Activated T-cell treated with anti-CD3 and anti-CD28 coated beads for 1 hour (primary cell): ENCODE measurements at regions not wholly inside any gene's neighbourhood (a gene's known extent, or its start where the extent isn't known, plus 50 kb on each side); places are given as distances from the start of the nearest gene placed in this dataset.
"Not testable (repeated sequence)": the region's sequence is repeated elsewhere in the genome, so short reads cannot be mapped to it uniquely, and the experiment has no call there.

Source experiments
- DNase-seq: peaks from one replicate; pipeline ENCODE4 v3.0.0-alpha.2; 2020; ENCODE audit warnings: low read depth

DNA sequence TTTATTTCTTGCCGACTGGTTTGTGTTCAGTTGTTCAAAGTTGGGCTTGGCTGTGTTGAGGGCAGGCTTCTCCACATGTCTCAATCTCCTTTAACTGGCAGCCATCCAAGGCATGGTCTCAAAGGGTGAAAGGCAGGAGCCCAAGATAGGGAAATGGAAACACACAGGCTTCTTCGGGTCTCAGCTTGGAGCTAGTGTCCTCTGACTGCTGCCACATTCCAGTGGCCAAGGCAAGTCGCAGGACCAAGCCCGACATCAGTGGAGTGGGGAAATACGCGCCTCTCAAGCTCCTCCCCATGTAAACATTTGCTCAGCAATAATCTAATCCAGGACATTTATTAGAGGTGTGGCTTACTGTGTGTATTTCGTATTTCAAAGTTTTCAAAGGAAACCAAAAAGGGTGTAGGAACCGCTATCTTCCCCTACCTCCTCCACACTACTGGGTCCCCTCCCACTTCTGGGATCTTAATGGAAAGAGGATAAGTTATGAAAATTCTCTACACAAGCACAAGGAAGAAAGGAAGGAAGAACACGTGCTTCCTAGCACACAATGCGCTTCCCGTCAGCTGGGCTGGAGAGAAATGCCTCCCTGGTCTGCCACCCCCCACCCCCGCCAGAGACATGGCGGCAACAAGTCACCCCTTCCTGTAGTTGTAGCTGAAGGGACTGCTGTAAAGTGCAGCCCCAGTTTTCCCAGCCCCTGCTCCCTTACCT, 181.7 kb downstream of the FAM43A start:
- DNase-seq: no peak

- no peak for DNase-seq
These were observed 183.1 kb downstream of the FAM43A start for GRCh38 chr3:194868831-194869230.

DNA sequence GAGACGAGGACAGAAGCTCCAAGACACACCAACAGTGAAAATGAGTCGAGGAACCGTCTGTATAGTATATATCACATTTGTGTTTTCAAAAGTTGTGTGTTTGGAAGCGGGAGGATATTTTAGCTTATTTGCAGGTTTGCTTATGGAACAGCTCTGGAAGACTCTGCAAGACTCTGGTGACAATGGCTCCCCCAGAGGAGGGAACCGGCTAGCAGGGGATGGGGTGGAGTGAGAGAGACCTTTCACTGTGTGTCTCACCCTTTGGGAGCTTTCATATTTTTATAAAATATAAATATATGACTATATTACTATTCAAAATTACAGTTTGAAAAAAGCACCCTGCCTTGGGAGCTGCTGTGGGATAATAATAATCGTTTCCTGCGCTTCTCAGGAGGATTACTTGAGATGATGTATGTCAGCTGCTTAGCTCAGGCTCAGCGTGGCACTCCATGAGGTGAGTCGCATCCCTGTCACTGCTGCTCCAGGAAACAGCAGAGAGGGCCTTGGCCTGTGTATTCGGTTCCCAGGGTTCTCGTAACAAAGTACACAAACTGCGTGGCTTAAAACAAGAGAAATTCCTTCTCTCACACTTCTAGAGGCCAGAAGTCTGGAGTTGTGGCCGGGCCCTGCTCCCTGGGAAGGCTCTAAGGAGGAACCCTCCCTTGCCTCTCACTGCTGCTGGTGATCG, 183.9 kb downstream of the FAM43A start:
- DNase-seq: no peak

GRCh38 chr3:194870394-194871110, 184.9 kb downstream of the FAM43A start:
- no peak for DNase-seq

GRCh38 chr3:194871143-194871863, 185.6 kb downstream of the FAM43A start:
- DNase-seq: no peak

DNA sequence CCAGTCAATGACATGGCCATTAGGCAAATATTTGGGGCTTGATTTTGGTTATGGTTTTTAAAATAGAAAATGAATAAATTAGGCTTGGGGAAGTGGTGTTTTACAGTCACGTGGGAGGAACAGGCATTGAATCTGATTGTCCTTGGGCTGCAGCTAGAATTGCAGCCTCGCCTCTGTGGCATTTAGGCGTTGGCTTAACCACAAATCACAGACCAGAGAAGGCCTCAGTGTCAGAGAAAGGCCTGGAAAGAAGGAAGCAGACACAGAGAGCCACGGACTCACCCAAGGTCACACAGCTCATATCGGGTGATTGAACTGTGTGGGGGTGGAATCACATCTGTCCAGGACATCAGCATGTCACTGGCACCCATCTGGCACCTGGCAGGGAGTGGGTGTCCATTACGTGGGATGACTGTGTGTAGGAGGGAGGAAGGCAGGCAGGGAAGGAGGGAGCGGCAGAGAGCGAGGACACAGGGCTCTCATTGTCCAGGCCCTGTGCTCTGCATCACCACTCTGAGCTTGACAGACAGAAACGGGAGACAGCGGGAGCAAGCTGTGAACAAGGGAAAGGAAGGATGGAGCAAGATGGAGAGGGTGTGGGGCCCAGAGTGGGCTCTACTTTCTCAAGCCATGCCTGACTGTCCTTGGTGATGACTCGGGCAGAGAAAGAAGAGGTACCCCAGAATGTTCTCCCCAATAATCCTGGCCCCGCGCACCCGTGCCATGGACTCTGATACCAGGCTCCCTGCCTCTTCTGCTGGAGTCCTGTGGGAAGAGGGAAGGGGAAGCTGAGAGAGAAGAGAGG, 186.4 kb downstream of the FAM43A start:
- no peak for DNase-seq

DNA sequence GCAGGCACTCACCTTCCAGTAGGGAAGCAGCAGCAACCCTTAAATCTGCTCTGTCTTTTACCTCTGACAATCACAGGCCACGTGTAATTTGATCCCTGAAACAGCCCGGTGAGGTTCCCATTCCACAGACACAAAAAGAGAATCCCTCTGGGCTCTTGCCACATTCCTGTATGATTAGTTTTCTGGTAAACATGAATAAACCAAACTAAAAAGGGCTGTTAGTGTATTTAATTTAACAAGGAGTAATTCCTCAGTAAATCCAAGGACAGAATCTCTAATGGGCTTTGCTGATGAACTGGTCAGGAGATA, 186.9 kb downstream of the FAM43A start:
- no peak for DNase-seq

DNA sequence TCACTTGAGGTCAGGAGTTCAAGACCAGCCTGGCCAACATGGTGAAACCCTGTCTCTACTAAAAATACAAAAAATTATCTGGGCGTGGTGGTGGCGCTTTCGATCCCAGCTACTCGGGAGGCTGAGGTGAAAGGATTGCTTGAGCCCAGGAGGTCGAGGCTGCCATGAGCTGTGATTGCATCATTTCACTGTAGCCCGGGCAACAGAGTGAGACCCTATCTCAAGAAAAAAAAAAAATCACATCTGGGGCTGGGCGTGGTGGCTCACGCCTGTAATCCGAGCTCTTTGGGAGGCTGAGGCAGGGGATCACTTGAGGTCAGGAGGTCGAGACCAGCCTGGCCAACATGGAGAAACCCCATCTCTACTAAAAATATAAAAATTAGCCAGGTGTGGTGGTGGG, 187.8 kb downstream of the FAM43A start:
- DNase-seq: not testable (repeated sequence)

DNA sequence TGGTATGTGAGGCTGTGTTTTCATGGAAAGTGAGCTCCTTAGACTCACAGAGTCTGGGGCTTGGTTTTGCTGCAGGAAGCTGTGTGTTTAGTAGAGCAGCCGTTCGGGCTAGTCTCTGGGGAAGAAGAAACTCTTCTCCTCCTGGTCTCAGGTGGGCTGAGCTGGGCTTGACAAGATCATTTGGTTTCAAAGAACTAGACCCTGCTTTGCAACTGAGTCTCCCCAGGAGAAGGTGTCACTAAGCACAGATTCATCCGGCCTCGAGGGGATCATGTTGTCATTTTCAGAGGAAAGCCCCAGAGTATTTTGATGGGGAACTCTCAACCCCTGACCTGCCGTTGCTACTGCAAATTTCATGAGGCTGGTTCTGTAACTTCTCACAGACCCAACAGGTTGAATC, 188.5 kb downstream of the FAM43A start:
- DNase-seq: no peak

DNA sequence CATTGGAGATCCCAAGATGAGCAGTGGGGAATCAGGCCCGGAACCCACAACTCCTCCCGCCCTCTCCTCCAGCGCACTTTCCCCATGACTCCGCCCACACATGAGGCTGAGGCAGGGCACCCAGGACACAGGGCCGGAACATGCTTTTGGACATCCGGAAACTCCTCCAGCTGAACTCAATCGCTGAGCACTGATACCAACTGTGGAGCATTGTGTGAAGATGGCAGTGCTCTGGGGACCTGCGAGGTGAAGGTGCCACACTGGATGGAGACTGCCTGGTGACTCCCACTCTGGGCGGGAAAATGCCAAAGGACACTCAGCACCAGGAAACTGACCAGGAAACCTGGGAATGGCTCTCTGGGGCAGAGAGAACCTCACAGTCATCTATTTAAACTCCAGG, 189.1 kb downstream of the FAM43A start:
- DNase-seq: no peak

DNA sequence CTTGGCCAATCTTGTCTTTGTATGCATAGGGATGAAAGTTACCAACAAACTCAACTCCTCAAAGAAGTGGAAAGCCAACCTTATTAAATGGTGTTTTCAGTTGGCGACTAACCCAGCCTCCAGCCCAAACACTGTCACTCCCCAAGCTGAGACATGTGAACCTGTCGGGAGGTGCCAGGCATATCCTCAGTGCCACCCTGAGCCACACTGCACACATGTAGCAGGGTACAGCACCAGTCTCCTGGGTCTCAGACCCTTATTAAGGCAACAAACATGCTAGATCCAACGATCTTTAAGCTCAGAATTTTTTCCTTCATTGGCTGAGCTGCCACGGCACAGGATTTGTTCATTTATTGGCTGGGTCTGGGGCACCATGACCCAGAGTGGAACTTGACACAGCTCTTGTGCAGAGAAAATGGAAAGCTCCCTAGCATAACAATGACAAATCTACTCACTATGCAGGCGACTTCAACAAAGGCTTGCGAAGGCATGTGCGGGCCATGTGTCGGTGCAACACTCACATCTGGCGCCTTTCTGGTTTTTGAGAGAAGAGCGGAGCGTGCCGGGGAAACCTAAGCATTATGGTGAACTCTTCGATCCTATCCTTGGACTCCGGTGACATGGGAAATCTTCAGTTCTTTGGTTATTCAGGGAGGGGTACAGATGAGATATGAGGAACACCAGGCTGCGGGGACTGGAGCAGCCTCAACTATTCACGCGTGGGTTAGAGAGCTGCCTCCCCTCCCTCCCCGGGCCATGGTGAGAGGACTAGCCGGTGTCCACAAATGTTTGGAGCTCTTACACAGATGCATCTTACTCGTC, 190.1 kb downstream of the FAM43A start:
- DNase-seq: no peak

- DNase-seq: no peak
These were observed 190.9 kb downstream of the FAM43A start for GRCh38 chr3:194876403-194877095.

DNA sequence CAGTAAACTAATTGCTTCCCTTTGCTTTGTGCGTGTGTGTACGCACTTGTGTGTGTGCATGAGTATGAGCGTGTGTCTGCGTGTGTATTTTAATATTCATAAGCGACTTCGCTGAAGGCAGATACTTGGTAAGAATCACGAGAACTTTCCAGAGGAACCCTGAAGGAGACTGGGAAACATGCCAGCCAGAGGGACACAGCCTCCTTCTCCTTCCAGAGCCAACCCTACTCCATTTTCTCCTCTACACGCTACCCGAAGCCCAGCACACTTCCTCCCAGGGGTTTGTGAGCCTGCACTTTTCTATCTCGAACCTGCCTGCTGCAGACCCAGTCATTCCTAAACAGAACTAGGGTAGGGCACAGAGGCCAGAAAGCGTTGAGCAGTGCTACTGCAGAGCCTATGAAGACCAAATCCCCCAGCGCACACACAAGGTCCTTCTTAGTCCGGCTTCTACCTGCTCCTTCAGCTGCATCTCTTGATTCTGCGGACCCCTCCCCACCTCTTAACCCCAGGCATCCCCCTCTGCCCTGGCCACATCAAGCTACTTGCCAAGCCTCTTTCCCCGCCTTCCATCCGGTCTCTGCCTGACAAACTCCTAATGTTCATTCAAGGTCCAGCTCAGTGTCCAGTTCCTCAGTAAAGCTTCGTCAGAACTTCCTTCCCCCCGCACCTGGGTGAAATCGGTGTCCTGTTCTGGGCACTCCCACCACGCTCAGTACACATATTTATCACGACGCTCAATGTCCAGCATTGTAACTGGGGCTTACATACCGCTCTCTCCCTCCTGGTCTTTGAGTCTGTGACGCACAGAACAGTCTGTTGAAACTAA, 191.8 kb downstream of the FAM43A start:
- DNase-seq: no peak

DNA sequence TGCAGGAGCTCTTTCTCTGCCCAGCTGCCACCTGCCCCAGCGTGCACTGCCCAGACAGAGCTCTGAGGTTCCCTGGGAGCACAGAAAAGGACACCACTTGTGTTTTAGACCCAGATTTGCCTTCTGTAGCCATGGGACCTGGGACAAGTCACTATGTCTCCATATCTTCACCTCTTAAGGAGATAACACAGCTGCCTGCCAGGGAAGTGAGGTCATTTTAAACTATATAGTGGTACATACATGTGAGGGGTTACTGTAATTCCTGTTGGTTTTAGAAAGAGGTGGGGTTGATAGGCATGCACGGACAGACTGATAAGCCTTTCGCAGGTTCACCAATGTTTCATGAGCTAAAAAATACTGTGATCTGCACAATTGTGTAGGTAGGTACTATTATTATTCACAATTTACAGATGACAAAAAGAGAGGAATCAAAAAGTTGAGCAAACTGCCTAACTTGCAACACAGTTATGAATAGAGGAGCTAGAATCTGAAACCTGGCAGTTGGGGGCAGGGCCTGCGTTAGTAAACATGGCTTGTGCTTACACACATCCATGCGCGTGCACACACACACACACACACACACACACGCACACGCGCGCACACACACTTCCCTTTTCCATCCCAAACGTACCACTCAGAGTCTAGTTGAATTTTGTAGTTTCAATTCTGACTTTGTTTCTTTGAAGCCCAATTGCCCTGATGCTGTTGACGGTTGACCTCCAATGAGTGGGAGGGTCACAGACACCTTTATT, 193.6 kb downstream of the FAM43A start:
- DNase-seq: no peak

- DNase-seq: no peak
These were observed 194.6 kb downstream of the FAM43A start for GRCh38 chr3:194879991-194880939.

GRCh38 chr3:194880940-194881925, 195.6 kb downstream of the FAM43A start:
- no peak for DNase-seq
